A673 (cell line): ENCODE measurements at regions not wholly inside any gene's neighbourhood (a gene's known extent, or its start where the extent isn't known, plus 50 kb on each side); places are given as distances from the start of the nearest gene placed in this dataset.

Experiments
- BruUV-seq: library from RNA; stranded (reverse); fragments of 400-500 nt; replicated peaks from 2 replicates; lab custom pipeline; 2021; lab: Mats Ljungman, UMichigan
- CTCF ChIA-PET: fragments of 300-600 bp; sonication (Branson Sonifier 250); formaldehyde crosslinking; loops from one replicate; lab custom pipeline; 2022; ENCODE audit warnings: antibody characterized with exemption; lab: Charles Lee
- POLR2A ChIA-PET: fragments of 300-600 bp; sonication (Branson Sonifier 250); formaldehyde crosslinking; loops from one replicate; lab custom pipeline; 2022; ENCODE audit warnings: antibody characterized with exemption; ENCODE audit not compliant: low non-redundant PET; lab: Charles Lee
- DNase-seq: peaks from one replicate; pipeline ENCODE4 v3.0.0-alpha.2; 2015; ENCODE audit warnings: low spot score
- H3K27ac ChIP-seq: fragments of 200-600 bp; sonication (generic); 2 replicates; pipeline ENCODE4 v1.5.1; 2016; ENCODE audit warnings: mixed run types, low read depth, mild to moderate bottlenecking, mixed read lengths, antibody characterized with exemption, low read length; ENCODE audit not compliant: poor library complexity, severe bottlenecking
- H3K27me3 ChIP-seq: fragments of 200-600 bp; sonication (generic); replicated peaks from 2 replicates; pipeline ENCODE4 v1.6.1; 2017; ENCODE audit warnings: mixed run types, low read depth, mild to moderate bottlenecking, mixed read lengths, antibody characterized with exemption, low read length; ENCODE audit not compliant: insufficient read depth, poor library complexity
- H3K36me3 ChIP-seq: fragments of 200-600 bp; sonication (generic); 2 replicates; pipeline ENCODE4 v1.6.1; 2016; ENCODE audit warnings: mixed run types, mild to moderate bottlenecking, mixed read lengths, antibody characterized with exemption, low read length; ENCODE audit not compliant: insufficient read depth, poor library complexity, severe bottlenecking
- H3K4me1 ChIP-seq: fragments of 200-600 bp; sonication (generic); 2 replicates; pipeline ENCODE4 v1.6.1; 2017; ENCODE audit warnings: mixed run types, mild to moderate bottlenecking, mixed read lengths, antibody characterized with exemption, low read length; ENCODE audit not compliant: insufficient read depth, poor library complexity, severe bottlenecking
- H3K4me3 ChIP-seq: fragments of 200-600 bp; sonication (generic); 2 replicates; pipeline ENCODE4 v1.5.1; 2016; ENCODE audit warnings: low read depth, mixed run types, mild to moderate bottlenecking, mixed read lengths, low read length; ENCODE audit not compliant: poor library complexity, severe bottlenecking
- H3K9me3 ChIP-seq: fragments of 200-600 bp; sonication (generic); 2 replicates; pipeline ENCODE4 v1.6.1; 2016; ENCODE audit warnings: mixed run types, low read depth, mild to moderate bottlenecking, mixed read lengths, antibody characterized with exemption, low read length; ENCODE audit not compliant: poor library complexity, severe bottlenecking
- EZH2 ChIP-seq: fragments of 200-600 bp; sonication (generic); IDR thresholded peaks from 2 replicates; pipeline ENCODE4 v1.6.1; 2017; ENCODE audit warnings: borderline replicate concordance, low read depth, mild to moderate bottlenecking, mixed read lengths, antibody characterized with exemption, low read length; ENCODE audit not compliant: poor library complexity, severe bottlenecking
- intact Hi-C: fragments of 100-400 bp; cut with micrococcal nuclease; formaldehyde crosslinking; loops from one replicate; pipeline ENCODE4 v1.10.0; 2022; ENCODE audit not compliant: unreplicated experiment
- TF ChIP-seq, protein P1 (sequence below): fragments of 300-800, 200-600 bp; sonication (generic); conservative IDR thresholded peaks from 2 replicates; pipeline ENCODE4 v1.5.1; 2017; ENCODE audit warnings: low read depth, mild to moderate bottlenecking, antibody characterized with exemption, low read length, moderate library complexity, mixed read lengths

DNA sequence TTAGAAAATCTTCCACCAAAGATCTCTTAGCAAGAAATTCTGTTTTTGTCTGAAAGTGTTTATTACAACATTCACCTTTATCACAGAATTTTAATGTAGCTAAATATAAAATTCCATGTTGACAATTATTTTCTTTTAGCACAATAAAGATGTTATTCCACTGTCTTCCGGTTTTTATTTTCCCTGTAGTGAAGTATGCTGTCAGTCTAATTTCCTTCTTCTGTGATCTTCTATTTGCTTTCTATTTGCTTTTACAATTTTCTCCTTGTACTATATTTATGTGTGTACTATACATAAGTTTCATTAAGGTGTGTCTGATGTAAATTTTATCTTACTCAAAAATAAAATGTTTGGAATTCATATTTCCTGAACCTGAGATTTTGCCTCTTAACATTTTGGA, 117.5 kb upstream of the PPP2R3A start:
- ChIA-PET CTCF (no interaction called here), POLR2A (no interaction called here)
- no TSS peak for BruUV-seq
- no peaks in the 10 kb centered on the region for H3K9me3 ChIP-seq
- H3K4me1 ChIP-seq: no peaks in the 10 kb centered on the region
- H3K36me3 ChIP-seq: no peaks in the 10 kb centered on the region
- no peak for DNase-seq
- TF ChIP-seq, protein P1, sequence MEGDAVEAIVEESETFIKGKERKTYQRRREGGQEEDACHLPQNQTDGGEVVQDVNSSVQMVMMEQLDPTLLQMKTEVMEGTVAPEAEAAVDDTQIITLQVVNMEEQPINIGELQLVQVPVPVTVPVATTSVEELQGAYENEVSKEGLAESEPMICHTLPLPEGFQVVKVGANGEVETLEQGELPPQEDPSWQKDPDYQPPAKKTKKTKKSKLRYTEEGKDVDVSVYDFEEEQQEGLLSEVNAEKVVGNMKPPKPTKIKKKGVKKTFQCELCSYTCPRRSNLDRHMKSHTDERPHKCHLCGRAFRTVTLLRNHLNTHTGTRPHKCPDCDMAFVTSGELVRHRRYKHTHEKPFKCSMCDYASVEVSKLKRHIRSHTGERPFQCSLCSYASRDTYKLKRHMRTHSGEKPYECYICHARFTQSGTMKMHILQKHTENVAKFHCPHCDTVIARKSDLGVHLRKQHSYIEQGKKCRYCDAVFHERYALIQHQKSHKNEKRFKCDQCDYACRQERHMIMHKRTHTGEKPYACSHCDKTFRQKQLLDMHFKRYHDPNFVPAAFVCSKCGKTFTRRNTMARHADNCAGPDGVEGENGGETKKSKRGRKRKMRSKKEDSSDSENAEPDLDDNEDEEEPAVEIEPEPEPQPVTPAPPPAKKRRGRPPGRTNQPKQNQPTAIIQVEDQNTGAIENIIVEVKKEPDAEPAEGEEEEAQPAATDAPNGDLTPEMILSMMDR: no peak
- TF ChIP-seq EZH2: no peak
- intact Hi-C loops: no loop called here
- H3K27ac ChIP-seq: no peak overlapping the region
- H3K27me3 ChIP-seq: no peaks in the 10 kb centered on the region
- no peak overlapping the region for H3K4me3 ChIP-seq

DNA sequence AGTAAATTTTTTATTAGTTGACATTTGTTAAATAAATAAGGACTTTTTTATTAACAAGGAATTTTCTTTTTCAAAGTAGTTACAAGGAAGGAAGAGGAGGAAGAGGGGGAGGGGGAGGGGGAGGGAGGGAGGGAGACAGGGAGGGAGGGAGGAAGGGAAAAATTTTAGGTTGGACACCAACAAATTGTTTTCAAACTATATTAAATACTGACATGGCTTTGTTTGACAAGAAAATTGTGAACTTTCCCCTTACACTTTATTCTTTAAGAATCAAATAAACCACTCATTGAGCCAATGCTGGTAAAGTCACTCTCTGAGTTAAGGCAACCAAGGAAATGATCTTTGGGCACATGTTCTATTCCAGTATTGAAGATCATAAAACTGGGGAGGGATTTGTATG, 115.7 kb upstream of the PPP2R3A start:
- intact Hi-C loops: no loop called here
- Histone ChIP-seq H3K9me3 (no peaks in the 10 kb centered on the region), H3K27ac (no peak overlapping the region), H3K36me3 (no peaks in the 10 kb centered on the region), H3K4me3 (no peak overlapping the region), H3K4me1 (no peaks in the 10 kb centered on the region), H3K27me3 (no peaks in the 10 kb centered on the region)
- POLR2A ChIA-PET: no interaction called here
- BruUV-seq: no TSS peak
- CTCF ChIA-PET: no interaction called here
- DNase-seq: no peak
- TF ChIP-seq, protein P1: no peak
- TF ChIP-seq EZH2: no peak

DNA sequence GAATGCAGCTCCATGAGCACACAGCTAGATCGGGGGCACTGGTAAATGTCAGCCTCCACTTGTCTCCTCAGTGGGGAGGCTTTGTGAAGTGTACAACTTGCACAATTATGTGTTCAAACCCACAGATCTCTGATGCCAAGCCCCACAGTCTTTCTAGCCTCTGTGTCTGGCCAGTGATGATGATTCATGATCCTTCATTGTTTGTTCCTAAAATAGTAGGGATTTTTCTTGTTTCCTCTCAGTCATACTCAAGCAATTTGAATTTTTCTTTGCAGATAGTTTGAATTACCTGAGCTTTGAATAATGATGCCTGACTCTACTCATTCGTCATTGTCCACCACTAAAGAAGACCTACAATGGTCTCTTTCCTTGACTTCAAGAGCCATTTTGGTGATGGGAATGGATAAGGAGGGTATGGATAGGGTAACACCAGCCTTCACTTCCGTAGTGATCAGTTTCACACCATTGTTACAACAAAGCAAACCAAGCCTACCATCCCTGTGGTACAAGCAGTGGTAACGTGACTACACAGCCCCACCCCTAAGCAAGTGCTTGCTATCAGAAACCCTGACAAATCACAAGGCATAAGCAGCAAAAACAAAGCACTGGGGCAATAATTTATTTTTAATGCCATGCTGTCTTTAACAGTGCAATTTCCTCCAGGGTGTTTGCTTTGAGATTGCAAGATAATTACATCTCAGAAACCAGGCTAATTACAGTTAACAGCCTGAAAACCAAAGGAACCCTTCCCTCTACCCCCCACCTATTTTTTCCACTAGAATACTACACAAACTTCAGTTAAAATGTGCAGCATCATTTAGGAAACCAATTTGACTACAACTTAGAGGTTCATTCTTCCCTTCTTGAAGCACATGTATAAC, 114.1 kb upstream of the PPP2R3A start:
- H3K9me3 ChIP-seq: no peaks in the 10 kb centered on the region
- CTCF ChIA-PET: no interaction called here
- peaks cover 2% of the 10 kb centered on the region for H3K27me3 ChIP-seq
- no peak overlapping the region for H3K4me3 ChIP-seq
- H3K36me3 ChIP-seq: no peaks in the 10 kb centered on the region
- no peak overlapping the region for H3K27ac ChIP-seq
- intact Hi-C loops: no loop called here
- POLR2A ChIA-PET: no interaction called here
- BruUV-seq: no TSS peak
- H3K4me1 ChIP-seq: no peaks in the 10 kb centered on the region
- no peak for TF ChIP-seq EZH2
- TF ChIP-seq, protein P1: no peak
- DNase-seq: no peak
